Trophoblast cell (in vitro differentiated cells and primary cell): ENCODE measurements at regions not wholly inside any gene's neighbourhood (a gene's known extent, or its start where the extent isn't known, plus 50 kb on each side); places are given as distances from the start of the nearest gene placed in this dataset.

Experiments
- DNase-seq, 2 donors: peaks; one replicate each; pipeline ENCODE4 v3.0.0-alpha.2; 2016
- H2AFZ ChIP-seq: 2 replicates; pipeline ENCODE4 v1.6.1; 2013; ENCODE audit warnings: low read length, moderate library complexity, mild to moderate bottlenecking; ENCODE audit not compliant: insufficient read depth, poor library complexity
- H2AK5ac ChIP-seq: 2 replicates; pipeline ENCODE4 v1.6.1; 2013; ENCODE audit warnings: mild to moderate bottlenecking, low read length
- H2BK120ac ChIP-seq: 2 replicates; pipeline ENCODE4 v1.6.1; 2013; ENCODE audit warnings: low read length, mild to moderate bottlenecking, moderate library complexity; ENCODE audit not compliant: insufficient read depth, poor library complexity
- H2BK12ac ChIP-seq: 2 replicates; pipeline ENCODE4 v1.6.1; 2013; ENCODE audit warnings: mild to moderate bottlenecking, low read length, moderate library complexity
- H2BK5ac ChIP-seq: 2 replicates; pipeline ENCODE4 v1.6.1; 2013; ENCODE audit warnings: low read length, low read depth, moderate library complexity, mild to moderate bottlenecking; ENCODE audit not compliant: poor library complexity
- H3K14ac ChIP-seq: 2 replicates; pipeline ENCODE4 v1.6.1; 2013; ENCODE audit warnings: mild to moderate bottlenecking, low read length
- H3K18ac ChIP-seq: 2 replicates; pipeline ENCODE4 v1.6.1; 2013; ENCODE audit warnings: mild to moderate bottlenecking, low read length
- H3K23ac ChIP-seq: 2 replicates; pipeline ENCODE4 v1.6.1; 2013; ENCODE audit warnings: low read length
- H3K27ac ChIP-seq: 2 replicates; pipeline ENCODE4 v1.5.1; 2013; ENCODE audit warnings: low read depth, mild to moderate bottlenecking, inconsistent platforms, low read length, moderate library complexity
- H3K27me3 ChIP-seq: 2 replicates; pipeline ENCODE4 v1.6.1; 2013; ENCODE audit warnings: inconsistent platforms, mild to moderate bottlenecking, low read length, moderate library complexity; ENCODE audit not compliant: insufficient read depth
- H3K36me3 ChIP-seq, 2 experiments: 1 replicate in 1 of 2; 2 replicates in 1 of 2; pipeline ENCODE4 v1.6.1; 2013; ENCODE audit warnings: low read length in 2 of 2, mild to moderate bottlenecking in 2 of 2, moderate library complexity in 1 of 2; ENCODE audit not compliant: insufficient read depth in 2 of 2, control insufficient read depth in 1 of 2
- H3K4ac ChIP-seq: 2 replicates; pipeline ENCODE4 v1.6.1; 2013; ENCODE audit warnings: low read depth, mild to moderate bottlenecking, low read length, moderate library complexity
- H3K4me1 ChIP-seq, 2 experiments: 1 replicate in 1 of 2; 2 replicates in 1 of 2; pipeline ENCODE4 v1.6.1; 2013; ENCODE audit warnings: low read length in 2 of 2, mild to moderate bottlenecking in 2 of 2, moderate library complexity in 1 of 2; ENCODE audit not compliant: insufficient read depth in 2 of 2, control insufficient read depth in 1 of 2
- H3K4me2 ChIP-seq: 2 replicates; pipeline ENCODE4 v1.6.1; 2013; ENCODE audit warnings: inconsistent platforms, mild to moderate bottlenecking, low read length, moderate library complexity
- H3K4me3 ChIP-seq: 2 replicates; pipeline ENCODE4 v1.5.1; 2013; ENCODE audit warnings: mild to moderate bottlenecking, low read depth, low read length, inconsistent platforms
- H3K79me1 ChIP-seq: one replicate; pipeline ENCODE4 v1.6.1; 2013; ENCODE audit warnings: low read length
- H3K79me2 ChIP-seq: 2 replicates; pipeline ENCODE4 v1.6.1; 2013; ENCODE audit warnings: low read length, mild to moderate bottlenecking; ENCODE audit not compliant: control insufficient read depth, insufficient read depth, poor library complexity
- H3K9ac ChIP-seq: 2 replicates; pipeline ENCODE4 v1.6.1; 2013; ENCODE audit warnings: mild to moderate bottlenecking, low read length
- H3K9me3 ChIP-seq: 2 replicates; pipeline ENCODE4 v1.6.1; 2013; ENCODE audit warnings: low read depth, mild to moderate bottlenecking, control low read depth, inconsistent platforms, low read length; ENCODE audit not compliant: insufficient read depth
- H4K12ac ChIP-seq: 2 replicates; pipeline ENCODE4 v1.6.1; 2013; ENCODE audit warnings: low read depth, mild to moderate bottlenecking, low read length, moderate library complexity
- H4K8ac ChIP-seq: 2 replicates; pipeline ENCODE4 v1.6.1; 2013; ENCODE audit warnings: low read depth, mild to moderate bottlenecking, low read length, moderate library complexity
- H4K91ac ChIP-seq: one replicate; pipeline ENCODE4 v1.6.1; 2013; ENCODE audit warnings: low read depth, mild to moderate bottlenecking, low read length, moderate library complexity
- WGBS: extraction: QIAGEN DNeasy Blood & Tissue Kit; methylation state at CpG from one replicate; pipeline ENCODE4 v1.1.7; 2013; ENCODE audit warnings: missing lambda C conversion rate; ENCODE audit not compliant: insufficient read length, insufficient coverage; ENCODE audit errors: extremely low coverage; 5-methylcytosine and 5-hydroxymethylcytosine counted together

DNA sequence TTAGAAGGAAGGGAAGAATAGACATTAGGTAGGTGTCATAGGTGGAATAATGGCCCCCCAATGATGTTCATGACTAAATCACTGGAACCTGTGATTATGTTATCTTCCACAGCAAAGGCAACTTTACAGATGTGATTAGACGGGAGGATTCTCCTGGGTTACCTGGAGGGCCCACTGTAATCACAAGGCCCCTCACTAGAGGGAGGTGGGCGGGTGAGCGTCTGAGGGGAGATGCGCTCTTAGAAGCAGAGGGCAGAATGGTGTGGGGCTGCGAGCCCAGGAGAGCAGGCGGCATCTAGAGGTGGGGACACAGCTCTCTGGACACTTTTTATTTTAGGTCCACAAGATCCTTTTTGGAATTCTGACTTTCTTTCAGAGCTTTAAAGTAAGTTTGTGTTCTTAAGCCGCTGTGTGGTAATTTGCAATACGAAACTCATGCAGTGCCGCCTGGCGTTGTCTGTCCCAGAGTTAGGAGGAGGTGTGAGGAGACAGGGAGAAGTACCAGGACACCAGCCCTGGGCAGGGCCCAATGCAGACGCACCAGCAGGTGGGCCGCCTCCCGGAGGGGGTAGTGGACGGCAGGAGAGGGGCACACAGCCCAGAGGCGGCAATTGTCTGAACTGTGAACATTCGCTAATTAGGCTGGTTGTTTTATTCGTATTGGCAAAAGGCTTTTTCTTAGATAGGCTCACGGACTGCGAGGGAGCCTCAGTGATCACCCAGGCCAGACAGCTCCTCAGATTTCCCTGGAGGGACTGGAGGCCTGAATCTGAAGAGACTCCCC is 51.1 kb upstream of the FANCC start:
- no peak overlapping the region for H2BK5ac ChIP-seq
- no peak overlapping the region for H4K8ac ChIP-seq
- no peaks in the 10 kb centered on the region for H3K9me3 ChIP-seq
- no peak overlapping the region for H3K18ac ChIP-seq
- no peak overlapping the region for H3K23ac ChIP-seq
- H3K4me1 ChIP-seq: peaks cover 5 to 6% of the 10 kb centered on the region in 2 experiments
- no peak overlapping the region for H2BK12ac ChIP-seq
- H3K4me2 ChIP-seq: no peak overlapping the region
- no peak overlapping the region for H3K4me3 ChIP-seq
- no peaks in the 10 kb centered on the region for H3K79me2 ChIP-seq
- no peak overlapping the region for H3K27ac ChIP-seq
- H3K9ac ChIP-seq: no peak overlapping the region
- no peak overlapping the region for H4K12ac ChIP-seq
- H3K79me1 ChIP-seq: peaks cover 2% of the 10 kb centered on the region
- H3K4ac ChIP-seq: no peak overlapping the region
- H3K27me3 ChIP-seq: no peaks in the 10 kb centered on the region
- H2BK120ac ChIP-seq: no peak overlapping the region
- peak overlapping the region; percentile 68 for H2AK5ac ChIP-seq
- DNase-seq: no peak
- no peak overlapping the region for H4K91ac ChIP-seq
- H3K36me3 ChIP-seq: no peaks in the 10 kb centered on the region
- H3K14ac ChIP-seq: no peak overlapping the region
- no peak overlapping the region for H2AFZ ChIP-seq
- WGBS: no CpG with 5 or more reads among the region's 19 CpGs
